Endodermal cell (in vitro differentiated cells): ENCODE measurements at regions not wholly inside any gene's neighbourhood (a gene's known extent, or its start where the extent isn't known, plus 50 kb on each side); places are given as distances from the start of the nearest gene placed in this dataset.
"Not testable (repeated sequence)": the region's sequence is repeated elsewhere in the genome, so short reads cannot be mapped to it uniquely, and the experiment has no call there.

Source experiments
- DNase-seq: peaks from one replicate; pipeline ENCODE4 v3.0.0-alpha.2; 2017
- H3K27ac ChIP-seq: 2 replicates; pipeline ENCODE4 v1.5.1; 2013; ENCODE audit warnings: mild to moderate bottlenecking, low read depth, low read length, moderate library complexity
- H3K27me3 ChIP-seq: 2 replicates; pipeline ENCODE4 v1.6.1; 2013; ENCODE audit warnings: mild to moderate bottlenecking, low read length, moderate library complexity; ENCODE audit not compliant: insufficient read depth, control insufficient read depth, poor library complexity, severe bottlenecking
- H3K36me3 ChIP-seq: 2 replicates; pipeline ENCODE4 v1.7.0; 2013; ENCODE audit warnings: mild to moderate bottlenecking, low read length, moderate library complexity; ENCODE audit not compliant: control insufficient read depth, insufficient read depth
- H3K4me1 ChIP-seq: one replicate; pipeline ENCODE4 v1.7.0; 2013; ENCODE audit warnings: low read length; ENCODE audit not compliant: control insufficient read depth, insufficient read depth
- H3K4me3 ChIP-seq: 2 replicates; pipeline ENCODE4 v1.5.1; 2013; ENCODE audit warnings: mild to moderate bottlenecking, low read length, moderate library complexity
- H3K9ac ChIP-seq: 2 replicates; pipeline ENCODE4 v1.6.1; 2013; ENCODE audit warnings: mild to moderate bottlenecking, low read length, moderate library complexity; ENCODE audit not compliant: poor library complexity, severe bottlenecking; ENCODE audit errors: extremely low read depth
- H3K9me3 ChIP-seq: 2 replicates; pipeline ENCODE4 v1.6.1; 2013; ENCODE audit warnings: mild to moderate bottlenecking, low read length, moderate library complexity; ENCODE audit not compliant: control insufficient read depth
- H3K27ac Mint-ChIP-seq: 2 replicates; pipeline ENCODE4 v1.8.0; 2020; ENCODE audit warnings: mixed read lengths
- H3K27me3 Mint-ChIP-seq: 2 replicates; pipeline ENCODE4 v1.8.0; 2021; ENCODE audit warnings: mild to moderate bottlenecking, mixed read lengths; ENCODE audit not compliant: insufficient read depth
- H3K36me3 Mint-ChIP-seq: 2 replicates; pipeline ENCODE4 v1.8.0; 2020; ENCODE audit warnings: low read depth, mixed read lengths
- H3K4me1 Mint-ChIP-seq: 2 replicates; pipeline ENCODE4 v1.8.0; 2020; ENCODE audit warnings: mixed read lengths
- H3K4me3 Mint-ChIP-seq: 2 replicates; pipeline ENCODE4 v1.8.0; 2020; ENCODE audit warnings: mild to moderate bottlenecking, moderate library complexity, mixed read lengths
- H3K9me3 Mint-ChIP-seq: 2 replicates; pipeline ENCODE4 v1.8.0; 2020; ENCODE audit warnings: mild to moderate bottlenecking, mixed read lengths
- CTCF ChIP-seq: fragments of 200-600 bp; sonication (generic); conservative IDR thresholded peaks from 2 replicates; pipeline ENCODE4 v1.5.0; 2021; ENCODE audit warnings: antibody characterized with exemption, mild to moderate bottlenecking
- WGBS, 2 experiments: methylation state at CpG; one replicate each; pipeline versions ENCODE4 v1.1.5 to v1.1.7; 2013; ENCODE audit warnings: missing lambda C conversion rate in 2 of 2, mixed read lengths in 1 of 2; ENCODE audit not compliant: insufficient coverage in 1 of 2, insufficient read length in 1 of 2; 5-methylcytosine and 5-hydroxymethylcytosine counted together

- Mint-ChIP-seq H3K36me3 (no peaks in the 10 kb centered on the region), H3K4me3 (no peak overlapping the region), H3K4me1 (no peaks in the 10 kb centered on the region), H3K27ac (no peak overlapping the region), H3K27me3 (no peaks in the 10 kb centered on the region), H3K9me3 (peaks cover 2% of the 10 kb centered on the region)
- no peaks in the 10 kb centered on the region for H3K9me3 ChIP-seq
- no peaks in the 10 kb centered on the region for H3K4me1 ChIP-seq
- H3K9ac ChIP-seq: no peak overlapping the region
- DNase-seq: no peak
- H3K27me3 ChIP-seq: no peaks in the 10 kb centered on the region
- no peak for TF ChIP-seq CTCF
- H3K36me3 ChIP-seq: no peaks in the 10 kb centered on the region
- 86 to 93% methylated on average over 12 of the region's 12 CpGs for WGBS, 2 experiments
- no peak overlapping the region for H3K4me3 ChIP-seq
- H3K27ac ChIP-seq: no peak overlapping the region
Observed at GRCh38 chr17:64732336-64733006, 70.4 kb upstream of the SMURF2 start.

- WGBS, 2 experiments: 94 to 98% methylated on average over 3 to 5 of the region's 6 CpGs
- not testable (repeated sequence) for DNase-seq, H3K27ac Mint-ChIP-seq, H3K4me1 Mint-ChIP-seq, H3K9ac ChIP-seq, H3K36me3 ChIP-seq, H3K9me3 Mint-ChIP-seq, H3K4me1 ChIP-seq, H3K9me3 ChIP-seq, H3K27ac ChIP-seq, H3K36me3 Mint-ChIP-seq, H3K4me3 ChIP-seq, H3K27me3 ChIP-seq, H3K4me3 Mint-ChIP-seq, H3K27me3 Mint-ChIP-seq
Observed at GRCh38 chr17:64730023-64730422, 67.9 kb upstream of the SMURF2 start.

- Mint-ChIP-seq H3K4me1 (no peaks in the 10 kb centered on the region), H3K27ac (no peak overlapping the region), H3K36me3 (no peaks in the 10 kb centered on the region), H3K27me3 (no peaks in the 10 kb centered on the region), H3K4me3 (no peak overlapping the region), H3K9me3 (no peaks in the 10 kb centered on the region)
- no peaks in the 10 kb centered on the region for H3K36me3 ChIP-seq
- no peak for TF ChIP-seq CTCF
- no peak for DNase-seq
- no peak overlapping the region for H3K9ac ChIP-seq
- H3K27me3 ChIP-seq: no peaks in the 10 kb centered on the region
- H3K27ac ChIP-seq: no peak overlapping the region
- H3K4me1 ChIP-seq: no peaks in the 10 kb centered on the region
- no peak overlapping the region for H3K4me3 ChIP-seq
- WGBS, 2 experiments: 95 to 97% methylated on average over 6 to 7 of the region's 7 CpGs
- no peaks in the 10 kb centered on the region for H3K9me3 ChIP-seq
Observed at GRCh38 chr17:64729201-64729600, 67.1 kb upstream of the SMURF2 start.
